NCI-H2171 (cell line): ENCODE measurements at regions not wholly inside any gene's neighbourhood (a gene's known extent, or its start where the extent isn't known, plus 50 kb on each side); places are given as distances from the start of the nearest gene placed in this dataset.

Experiments used
- DNase-seq: peaks from one replicate; lab custom pipeline; 2025; lab: John Stamatoyannopoulos, UW

- no peak for DNase-seq
Measured at GRCh38 chr7:340979-341694, 51.2 kb downstream of the FOXL3 start.

- DNase-seq = no peak
Measured at GRCh38 chr7:341841-342638, 52.1 kb downstream of the FOXL3 start.

GRCh38 chr7:342681-343216 lies 52.8 kb downstream of the FOXL3 start:
- no peak for DNase-seq

- no peak for DNase-seq
Measured at GRCh38 chr7:343227-343822, 53.4 kb downstream of the FOXL3 start.

- no peak for DNase-seq
Measured at GRCh38 chr7:343864-344607, 54.1 kb downstream of the FOXL3 start.

GRCh38 chr7:344608-344994 lies 54.6 kb downstream of the FOXL3 start:
- DNase-seq = no peak

GRCh38 chr7:346116-346898 lies 56.3 kb downstream of the FOXL3 start:
- DNase-seq = no peak

GRCh38 chr7:347001-347590 lies 57.1 kb downstream of the FOXL3 start:
- no peak for DNase-seq

GRCh38 chr7:347644-348479 lies 57.9 kb downstream of the FOXL3 start:
- no peak for DNase-seq

- no peak for DNase-seq
Measured at GRCh38 chr7:348480-348844, 58.5 kb downstream of the FOXL3 start.

- no peak for DNase-seq
Measured at GRCh38 chr7:348962-349743, 59.2 kb downstream of the FOXL3 start.

GRCh38 chr7:351256-351655 lies 61.3 kb downstream of the FOXL3 start:
- DNase-seq = no peak

GRCh38 chr7:351681-352480 lies 61.9 kb downstream of the FOXL3 start:
- DNase-seq = no peak

GRCh38 chr7:353746-354325 lies 63.9 kb downstream of the FOXL3 start:
- no peak for DNase-seq

GRCh38 chr7:354597-355470 lies 64.9 kb downstream of the FOXL3 start:
- no peak for DNase-seq

- no peak for DNase-seq
Measured at GRCh38 chr7:355568-355967, 65.6 kb downstream of the FOXL3 start.

- no peak for DNase-seq
Measured at GRCh38 chr7:356087-356486, 66.1 kb downstream of the FOXL3 start.
